ENCODE measurements at regions not wholly inside any gene's neighbourhood (a gene's known extent, or its start where the extent isn't known, plus 50 kb on each side); places are given as distances from the start of the nearest gene placed in this dataset.
"Not testable (repeated sequence)": the region's sequence is repeated elsewhere in the genome, so short reads cannot be mapped to it uniquely, and the experiment has no call there.

DNA sequence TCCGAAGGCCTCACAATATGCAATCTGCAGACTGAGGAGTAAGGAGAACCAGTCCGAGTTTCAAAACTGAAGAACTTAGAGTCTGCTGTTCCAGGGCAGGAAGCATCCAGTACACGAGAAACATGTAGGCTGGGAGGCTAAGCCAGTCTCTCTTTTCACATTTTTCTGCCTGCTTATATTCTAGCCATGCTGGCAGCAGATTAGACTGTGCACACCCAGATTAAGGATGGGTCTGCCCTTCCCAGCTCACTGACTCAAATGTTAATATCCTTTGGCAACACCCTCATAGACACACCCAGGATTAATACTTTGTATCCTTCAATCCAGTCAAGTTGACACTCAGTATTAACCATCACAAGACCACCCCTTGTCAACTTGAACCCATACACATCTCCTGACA, 271.7 kb upstream of the PTER start:
- H3K4me3 ChIP-seq; H3K27ac ChIP-seq (ENCODE audit: extremely low read depth, low read depth, low read length); H3K9me1 ChIP-seq (ENCODE audit: control insufficient read depth, insufficient read depth, low read length); H3K79me2 ChIP-seq (ENCODE audit: control insufficient read depth, insufficient read depth, low read length); ATAC-seq; in situ Hi-C loops (cut with MboI); H3K27me3 ChIP-seq (ENCODE audit: control insufficient read depth in 2 of 2, insufficient read depth in 2 of 2, low read length in 2 of 2); H4K20me1 ChIP-seq (replicated peaks; ENCODE audit: control insufficient read depth, insufficient read depth, low read length); H3K36me3 ChIP-seq (ENCODE audit: control insufficient read depth, insufficient read depth, low read length); DNase-seq (ENCODE audit: extremely low read depth in 1 of 4, low spot score in 3 of 4); intact Hi-C loops (cut with micrococcal nuclease); CTCF ChIA-PET (ENCODE audit: low intra/inter-chr PET ratio); H2AFZ ChIP-seq (ENCODE audit: low read depth, low read length); H3K9me3 ChIP-seq (replicated peaks; ENCODE audit: control insufficient read depth, insufficient read depth, low read depth, low read length); BruUV-seq (replicated peaks); FAIRE-seq; H3K9ac ChIP-seq (ENCODE audit: insufficient read depth in 1 of 2, low read depth in 2 of 2, low read length in 2 of 2); H3K4me1 ChIP-seq (replicated peaks in 1 of 2; ENCODE audit: control insufficient read depth in 2 of 2, insufficient read depth in 2 of 2, low read length in 2 of 2); H3K4me2 ChIP-seq (ENCODE audit: insufficient read depth, low read length): not testable (repeated sequence)
- POLR2A ChIA-PET, result interaction anchor here (0.6 kb wide), 1 partner anchor 61 kb away, joined by 3 read pairs; no protein-coding TSS in a partner anchor
- 0% methylated on average over 3 of the region's 3 CpGs for WGBS (ENCODE audit: insufficient coverage, low coverage, missing lambda C conversion rate)

DNA sequence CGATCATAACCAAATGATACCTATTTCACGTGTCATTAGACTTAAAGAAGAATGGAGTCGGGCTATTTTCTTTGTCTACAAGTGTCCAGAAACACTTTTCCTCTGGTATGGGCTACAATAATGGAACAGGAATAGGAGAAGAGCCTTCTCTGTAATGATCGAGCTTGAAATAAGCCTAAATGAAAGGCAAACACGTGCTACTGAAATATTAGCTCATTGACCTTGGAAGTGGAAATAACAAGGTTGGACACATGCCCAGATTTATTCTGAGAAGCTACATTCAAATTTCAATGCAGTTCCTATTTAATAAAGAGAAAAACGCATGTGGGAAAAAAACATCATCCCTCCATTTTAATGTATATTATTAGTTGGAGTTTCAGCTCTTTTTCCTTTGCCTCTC, 254.7 kb upstream of the PTER start:
- ATAC-seq, result no peak
- TF ChIP-seq ZBTB49 (CRISPR knock-in tag; IDR thresholded peaks at IDR 0.05; ENCODE audit: borderline replicate concordance), result no peak
- TF ChIP-seq SREBF1 (IDR thresholded peaks at IDR 0.05; ENCODE audit: borderline replicate concordance, low read depth, low read length), result no peak
- no peak for TF ChIP-seq TCF3 (CRISPR knock-in tag; IDR thresholded peaks at IDR 0.05)
- TF ChIP-seq, protein P1, sequence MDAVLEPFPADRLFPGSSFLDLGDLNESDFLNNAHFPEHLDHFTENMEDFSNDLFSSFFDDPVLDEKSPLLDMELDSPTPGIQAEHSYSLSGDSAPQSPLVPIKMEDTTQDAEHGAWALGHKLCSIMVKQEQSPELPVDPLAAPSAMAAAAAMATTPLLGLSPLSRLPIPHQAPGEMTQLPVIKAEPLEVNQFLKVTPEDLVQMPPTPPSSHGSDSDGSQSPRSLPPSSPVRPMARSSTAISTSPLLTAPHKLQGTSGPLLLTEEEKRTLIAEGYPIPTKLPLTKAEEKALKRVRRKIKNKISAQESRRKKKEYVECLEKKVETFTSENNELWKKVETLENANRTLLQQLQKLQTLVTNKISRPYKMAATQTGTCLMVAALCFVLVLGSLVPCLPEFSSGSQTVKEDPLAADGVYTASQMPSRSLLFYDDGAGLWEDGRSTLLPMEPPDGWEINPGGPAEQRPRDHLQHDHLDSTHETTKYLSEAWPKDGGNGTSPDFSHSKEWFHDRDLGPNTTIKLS (IDR thresholded peaks at IDR 0.05; ENCODE audit: borderline replicate concordance, low read depth), result no peak
- Histone ChIP-seq H3K9me1 (ENCODE audit: control insufficient read depth, insufficient read depth, low read length) (no peaks in the 10 kb centered on the region), H3K9ac (ENCODE audit: insufficient read depth in 1 of 2, low read depth in 2 of 2, low read length in 2 of 2) (no peak overlapping the region), H3K79me2 (ENCODE audit: control insufficient read depth, insufficient read depth, low read length) (no peaks in the 10 kb centered on the region), H3K27me3 (ENCODE audit: control insufficient read depth in 2 of 2, insufficient read depth in 2 of 2, low read length in 2 of 2) (no peaks in the 10 kb centered on the region), H3K4me1 (replicated peaks in 1 of 2; ENCODE audit: control insufficient read depth in 2 of 2, insufficient read depth in 2 of 2, low read length in 2 of 2) (no peaks in the 10 kb centered on the region), H3K36me3 (ENCODE audit: control insufficient read depth, insufficient read depth, low read length) (no peaks in the 10 kb centered on the region), H3K9me3 (replicated peaks; ENCODE audit: control insufficient read depth, insufficient read depth, low read depth, low read length) (no peaks in the 10 kb centered on the region), H3K4me2 (ENCODE audit: insufficient read depth, low read length) (no peak overlapping the region), H3K27ac (ENCODE audit: extremely low read depth, low read depth, low read length) (no peak overlapping the region), H4K20me1 (replicated peaks; ENCODE audit: control insufficient read depth, insufficient read depth, low read length) (no peaks in the 10 kb centered on the region), H3K4me3 (no peak overlapping the region), H2AFZ (ENCODE audit: low read depth, low read length) (no peak overlapping the region)
- no peak for FAIRE-seq
- WGBS (ENCODE audit: insufficient coverage, low coverage, missing lambda C conversion rate), result 0% methylated on average over 6 of the region's 6 CpGs
- in situ Hi-C loops (cut with MboI), result no loop called here
- intact Hi-C loops (cut with micrococcal nuclease), result no loop called here
- ChIA-PET POLR2A (no interaction called here), CTCF (ENCODE audit: low intra/inter-chr PET ratio) (no interaction called here)
- BruUV-seq (replicated peaks), result no TSS peak
- no peak for DNase-seq (ENCODE audit: extremely low read depth in 1 of 4, low spot score in 3 of 4)
